Heart right ventricle (tissue), 16 donors: ENCODE measurements at regions not wholly inside any gene's neighbourhood (a gene's known extent, or its start where the extent isn't known, plus 50 kb on each side); places are given as distances from the start of the nearest gene placed in this dataset.

Source experiments
- ATAC-seq, 8 donors: fragments of 200-7000 bp; cut with Tn5 transposase; one replicate each; pipeline ENCODE4 v1.9.1; 2020; ENCODE audit warnings: mild to moderate bottlenecking in 8 of 8, moderate library complexity in 8 of 8, moderate number of reproducible peaks in 1 of 8
- DNase-seq, 2 donors: peaks; one replicate each; pipeline ENCODE4 v3.0.0-alpha.2; 2020
- H3K27ac ChIP-seq, 10 donors: fragments of 200-600 bp; sonication (generic) in 2 of 10; one replicate each; pipeline versions ENCODE4 v1.5.0 to v1.8.0; 2020 to 2022; ENCODE audit warnings: mild to moderate bottlenecking in 3 of 10
- H3K27me3 ChIP-seq, 7 donors: fragments of 200-600 bp; one replicate each; pipeline ENCODE4 v1.8.0; 2021 to 2022; ENCODE audit warnings: mild to moderate bottlenecking in 2 of 7
- H3K36me3 ChIP-seq, 9 donors: fragments of 200-600 bp; sonication (generic) in 1 of 9; one replicate each; pipeline versions ENCODE4 v1.5.0 to v1.8.0; 2020 to 2022; ENCODE audit warnings: mild to moderate bottlenecking in 2 of 9
- H3K4me1 ChIP-seq, 9 donors: fragments of 200-600 bp; sonication (generic) in 1 of 9; one replicate each; pipeline versions ENCODE4 v1.5.0 to v1.8.0; 2020 to 2022; ENCODE audit warnings: mild to moderate bottlenecking in 4 of 9
- H3K4me3 ChIP-seq, 10 donors: fragments of 200-600 bp; sonication (generic) in 2 of 10; one replicate each; pipeline versions ENCODE4 v1.5.0 to v1.8.0; 2020 to 2022; ENCODE audit warnings: mild to moderate bottlenecking in 7 of 10, moderate library complexity in 2 of 10
- H3K9me3 ChIP-seq, 11 donors: fragments of 200-600 bp in 10 of 11; sonication (generic) in 2 of 11; one replicate each; pipeline versions ENCODE4 v1.5.0 to v1.8.0; 2013 to 2022; ENCODE audit warnings: mild to moderate bottlenecking in 2 of 11, control low read depth in 1 of 11, moderate library complexity in 1 of 11
- WGBS, 2 donors: extraction: QIAGEN DNeasy Blood & Tissue Kit; methylation state at CpG; one replicate each; pipeline ENCODE4 v1.1.7; 2013; ENCODE audit warnings: inconsistent platforms in 1 of 2; 5-methylcytosine and 5-hydroxymethylcytosine counted together
- intact Hi-C, 10 donors: fragments of 100-400 bp; cut with DNase I; formaldehyde crosslinking; loops; one replicate each; pipeline versions ENCODE4 v1.11.1 to v1.14.2; 2022
- TF ChIP-seq, protein P1 (sequence below), 9 donors: fragments of 200-600 bp; sonication (generic) in 2 of 9; IDR thresholded peaks; one replicate each; pipeline versions ENCODE4 v1.5.0 to v1.8.0; 2021 to 2022; ENCODE audit warnings: antibody characterized with exemption in 9 of 9, mild to moderate bottlenecking in 5 of 9, moderate library complexity in 1 of 9
- donor health status: Arrhythmogenic right ventricular cardiomyopathy.
- donor health status: ischemic (EF 13 %, LVEDD 7.1; RV severe dilation, severe dysfunction).
- donor health status: healthy with polysubstance abuse.
- donor health status: DM: no; HTN: yes; CAD: no.
- donor health status: DM: no; HTN: no; CAD: no.
- donor health status: ischemic (EF 25% LVEDD 6.9; RV normal size, moderate dysfunction).
- donor health status: ischemic (EF 25% LVEDD 5.7; RV mildly dilated, moderate dysfunction).
- donor health status: healthy.
- donor health status: DM: yes; HTN: yes; CAD: no.
- donor health status: Ischemic cardiomyopathy.
- donor health status: ischemic (EF 35%, LVEDD 5.7; RV mildly dilated, moderate dysfunction).
- donor health status: nonischemic (EF 11% LVEDD 7.7; RV severe dilation, severe dysfunction).
- donor health status: DM: yes; HTN: yes; CAD: no.
- donor health status: PGD.
- donor health status: ischemic (EF 29% LVEDD 5.4; RV normal size, mild dysfunction).
- donor health status: nonischemic (EF 23%, LVEDD 6.1; RV moderate dilation, normal function).

DNA sequence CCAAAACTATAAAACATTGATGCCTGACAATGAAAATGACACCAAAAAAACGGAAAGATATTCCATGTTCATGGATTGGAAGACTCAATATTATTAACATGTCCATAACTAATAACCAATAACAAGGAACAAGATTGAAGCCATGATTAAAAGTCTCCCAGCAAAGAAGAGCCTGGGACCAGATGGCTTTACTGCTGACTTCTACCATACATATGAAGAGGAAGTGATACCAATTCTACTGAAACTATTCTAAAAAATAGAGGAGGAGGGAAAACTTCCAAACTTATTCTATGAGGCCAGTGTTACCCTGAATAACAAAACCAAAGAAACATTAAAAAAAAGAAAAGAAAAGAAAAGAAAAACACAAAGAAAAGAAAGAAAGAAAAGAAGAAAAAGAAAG, 54.6 kb upstream of the ATF7IP start:
- intact Hi-C loops, result no loop called here
- H3K4me3 ChIP-seq, result no peak overlapping the region
- 82 to 91% methylated on average over 1 of the region's 1 CpG for WGBS, 2 donors

GRCh38 chr12:14313379-14314138, 51.9 kb upstream of the ATF7IP start:
- H3K27ac ChIP-seq, result no peak overlapping the region
- TF ChIP-seq, protein P1, sequence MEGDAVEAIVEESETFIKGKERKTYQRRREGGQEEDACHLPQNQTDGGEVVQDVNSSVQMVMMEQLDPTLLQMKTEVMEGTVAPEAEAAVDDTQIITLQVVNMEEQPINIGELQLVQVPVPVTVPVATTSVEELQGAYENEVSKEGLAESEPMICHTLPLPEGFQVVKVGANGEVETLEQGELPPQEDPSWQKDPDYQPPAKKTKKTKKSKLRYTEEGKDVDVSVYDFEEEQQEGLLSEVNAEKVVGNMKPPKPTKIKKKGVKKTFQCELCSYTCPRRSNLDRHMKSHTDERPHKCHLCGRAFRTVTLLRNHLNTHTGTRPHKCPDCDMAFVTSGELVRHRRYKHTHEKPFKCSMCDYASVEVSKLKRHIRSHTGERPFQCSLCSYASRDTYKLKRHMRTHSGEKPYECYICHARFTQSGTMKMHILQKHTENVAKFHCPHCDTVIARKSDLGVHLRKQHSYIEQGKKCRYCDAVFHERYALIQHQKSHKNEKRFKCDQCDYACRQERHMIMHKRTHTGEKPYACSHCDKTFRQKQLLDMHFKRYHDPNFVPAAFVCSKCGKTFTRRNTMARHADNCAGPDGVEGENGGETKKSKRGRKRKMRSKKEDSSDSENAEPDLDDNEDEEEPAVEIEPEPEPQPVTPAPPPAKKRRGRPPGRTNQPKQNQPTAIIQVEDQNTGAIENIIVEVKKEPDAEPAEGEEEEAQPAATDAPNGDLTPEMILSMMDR (IDR thresholded peaks at IDR 0.05), result no peak
- peaks cover 0 to 4% (median 0%) of the 10 kb centered on the region in 9 donors for H3K4me1 ChIP-seq
- intact Hi-C loops, result no loop called here
- H3K9me3 ChIP-seq, result peaks cover 0 to 15% (median 0%) of the 10 kb centered on the region in 11 donors
- H3K4me3 ChIP-seq, result no peak overlapping the region
- 87 to 96% methylated on average over 7 of the region's 7 CpGs for WGBS, 2 donors
- ATAC-seq (no peak), DNase-seq (no peak)
- H3K36me3 ChIP-seq, result no peaks in the 10 kb centered on the region
- no peaks in the 10 kb centered on the region for H3K27me3 ChIP-seq

More for the DNA sequence above, 54.6 kb upstream of the ATF7IP start:
- Histone ChIP-seq H3K9me3 (peaks cover 0 to 15% (median 0%) of the 10 kb centered on the region in 11 donors), H3K27ac (peak overlapping the region in 1 of 10 donors; percentile 5), H3K36me3 (no peaks in the 10 kb centered on the region), H3K27me3 (no peaks in the 10 kb centered on the region), H3K4me1 (peaks cover 0 to 4% (median 0%) of the 10 kb centered on the region in 9 donors)
- DNase-seq (no peak), ATAC-seq (no peak)
- TF ChIP-seq, protein P1 (IDR thresholded peaks at IDR 0.05), result no peak

GRCh38 chr12:14314801-14315200, 50.7 kb upstream of the ATF7IP start:
- Histone ChIP-seq H3K27me3 (no peaks in the 10 kb centered on the region), H3K9me3 (peaks cover 0 to 15% (median 0%) of the 10 kb centered on the region in 11 donors), H3K27ac (peak overlapping the region in 1 of 10 donors; percentile 17), H3K36me3 (no peaks in the 10 kb centered on the region), H3K4me3 (no peak overlapping the region), H3K4me1 (peaks cover 0 to 4% (median 0%) of the 10 kb centered on the region in 9 donors)
- intact Hi-C loops, result no loop called here
- TF ChIP-seq, protein P1 (IDR thresholded peaks at IDR 0.05), result no peak
- ATAC-seq, result peak in 1 of 8 donors; percentile 46
- 87 to 91% methylated on average over 6 of the region's 6 CpGs for WGBS, 2 donors
- no peak for DNase-seq

GRCh38 chr12:14315501-14315900, 50.0 kb upstream of the ATF7IP start:
- Histone ChIP-seq H3K27me3 (no peaks in the 10 kb centered on the region), H3K4me1 (peaks cover 0 to 4% (median 0%) of the 10 kb centered on the region in 9 donors), H3K36me3 (no peaks in the 10 kb centered on the region), H3K27ac (no peak overlapping the region), H3K4me3 (no peak overlapping the region), H3K9me3 (peaks cover 0 to 12% (median 0%) of the 10 kb centered on the region in 11 donors)
- intact Hi-C loops, result no loop called here
- ATAC-seq, result no peak
- no peak for DNase-seq
- TF ChIP-seq, protein P1 (IDR thresholded peaks at IDR 0.05), result no peak
